ENCODE measurements at regions not wholly inside any gene's neighbourhood (a gene's known extent, or its start where the extent isn't known, plus 50 kb on each side); places are given as distances from the start of the nearest gene placed in this dataset.

DNA sequence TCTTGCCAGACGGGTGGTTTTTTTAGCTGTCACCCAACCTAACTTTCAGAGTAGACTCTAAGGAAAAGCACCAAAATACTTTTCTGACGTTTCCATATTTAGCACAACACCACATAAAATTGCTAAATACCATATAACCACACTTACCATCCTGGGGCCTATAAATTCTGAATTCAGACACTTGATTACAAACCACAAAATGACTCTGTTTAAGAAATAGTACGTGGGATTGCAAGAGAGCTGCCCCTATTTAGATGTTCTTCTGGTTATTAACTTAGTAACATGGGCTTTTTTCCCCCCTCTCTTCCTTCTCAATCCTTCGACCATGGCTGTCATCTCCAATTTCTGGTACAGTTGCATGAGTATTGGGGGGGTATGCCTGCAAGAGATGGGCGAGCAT lies 287.7 kb downstream of the BMP4 start:
- H3K79me2 ChIP-seq (ENCODE audit: insufficient read depth, low read length) = no peaks in the 10 kb centered on the region
- no peak overlapping the region for H3K27ac ChIP-seq (ENCODE audit: low read depth in 1 of 2, low read length in 2 of 2)
- H3K27me3 ChIP-seq (ENCODE audit: control insufficient read depth in 2 of 2, insufficient read depth in 2 of 2, low read length in 2 of 2) = no peaks in the 10 kb centered on the region
- 8% methylated on average over 2 of the region's 5 CpGs for WGBS (ENCODE audit: insufficient coverage)
- no peak overlapping the region for H3K27ac Mint-ChIP-seq
- no peaks in the 10 kb centered on the region for H3K4me1 Mint-ChIP-seq
- H2AFZ ChIP-seq (ENCODE audit: insufficient read depth, low read depth, low read length, poor library complexity, severe bottlenecking) = no peak overlapping the region
- TF ChIP-seq CTCF (IDR thresholded peaks at IDR 0.05) = no peak
- peaks cover 0 to 4% (median 0%) of the 10 kb centered on the region in 3 donors for H3K27me3 Mint-ChIP-seq (ENCODE audit: low read depth in 3 of 3)
- H3K4me2 ChIP-seq (replicated peaks; ENCODE audit: extremely low read depth, low read length, poor library complexity, severe bottlenecking) = no peak overlapping the region
- H3K4me3 Mint-ChIP-seq = no peak overlapping the region
- H3K36me3 ChIP-seq (replicated peaks in 1 of 2; ENCODE audit: control insufficient read depth in 1 of 2, insufficient read depth in 2 of 2, low read length in 2 of 2) = no peaks in the 10 kb centered on the region
- no peak overlapping the region for H3K9ac ChIP-seq (ENCODE audit: insufficient read depth, low read length, poor library complexity, severe bottlenecking)
- no peaks in the 10 kb centered on the region for H3K36me3 Mint-ChIP-seq
- H3K4me1 ChIP-seq (ENCODE audit: control insufficient read depth in 1 of 2, insufficient read depth in 2 of 2, low read length in 2 of 2) = no peaks in the 10 kb centered on the region
- peaks cover 0 to 9% (median 3%) of the 10 kb centered on the region in 7 donors for H3K9me3 Mint-ChIP-seq
- intact Hi-C loops (cut with micrococcal nuclease) = no loop called here
- no peak overlapping the region for H3K4me3 ChIP-seq (replicated peaks in 1 of 3; ENCODE audit: low read depth in 2 of 3, low read length in 3 of 3)
- H4K20me1 ChIP-seq (ENCODE audit: insufficient read depth, low read length) = no peaks in the 10 kb centered on the region
- peaks cover 0 to 3% of the 10 kb centered on the region in 2 donors for H3K9me3 ChIP-seq (replicated peaks in 1 of 2; ENCODE audit: control insufficient read depth in 1 of 2, insufficient read depth in 1 of 2, low read length in 2 of 2)
- DNase-seq = no peak

DNA sequence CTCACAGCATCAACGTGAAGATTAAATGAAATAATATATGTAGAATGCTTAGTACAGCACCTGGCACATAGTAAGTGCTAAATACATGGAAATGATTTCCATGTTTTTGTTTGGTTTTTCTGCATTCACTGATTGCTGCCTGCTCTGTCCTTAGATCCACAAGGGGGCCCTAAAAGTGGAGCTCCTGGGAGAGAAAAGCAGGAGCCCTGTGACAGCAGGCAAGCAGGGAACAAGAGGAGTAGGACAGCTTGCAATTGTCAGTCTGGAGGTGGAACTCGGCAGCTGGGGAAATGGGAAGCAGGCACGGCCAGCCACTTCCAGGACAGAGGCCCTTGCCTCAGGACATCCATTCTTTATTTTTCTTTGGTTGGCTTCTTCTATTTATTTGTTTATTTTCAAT lies 292.9 kb downstream of the BMP4 start:
- Histone ChIP-seq H3K27ac (ENCODE audit: low read depth in 1 of 2, low read length in 2 of 2) (no peak overlapping the region), H3K27me3 (ENCODE audit: control insufficient read depth in 2 of 2, insufficient read depth in 2 of 2, low read length in 2 of 2) (no peaks in the 10 kb centered on the region), H3K9me3 (replicated peaks in 1 of 2; ENCODE audit: control insufficient read depth in 1 of 2, insufficient read depth in 1 of 2, low read length in 2 of 2) (peaks cover 0 to 3% of the 10 kb centered on the region in 2 donors), H3K9ac (ENCODE audit: insufficient read depth, low read length, poor library complexity, severe bottlenecking) (no peak overlapping the region), H3K4me2 (replicated peaks; ENCODE audit: extremely low read depth, low read length, poor library complexity, severe bottlenecking) (no peak overlapping the region), H4K20me1 (ENCODE audit: insufficient read depth, low read length) (no peaks in the 10 kb centered on the region), H3K4me1 (ENCODE audit: control insufficient read depth in 1 of 2, insufficient read depth in 2 of 2, low read length in 2 of 2) (no peaks in the 10 kb centered on the region), H2AFZ (ENCODE audit: insufficient read depth, low read depth, low read length, poor library complexity, severe bottlenecking) (no peak overlapping the region), H3K36me3 (replicated peaks in 1 of 2; ENCODE audit: control insufficient read depth in 1 of 2, insufficient read depth in 2 of 2, low read length in 2 of 2) (no peaks in the 10 kb centered on the region), H3K4me3 (replicated peaks in 1 of 3; ENCODE audit: low read depth in 2 of 3, low read length in 3 of 3) (no peak overlapping the region), H3K79me2 (ENCODE audit: insufficient read depth, low read length) (no peaks in the 10 kb centered on the region)
- 80% methylated on average over 1 of the region's 3 CpGs for whole genome bisulfite sequencing (ENCODE audit: insufficient coverage)
- H3K9me3 Mint-ChIP-seq = peaks cover 0 to 8% (median 3%) of the 10 kb centered on the region in 7 donors
- H3K27ac Mint-ChIP-seq = no peak overlapping the region
- H3K4me1 Mint-ChIP-seq = no peaks in the 10 kb centered on the region
- TF ChIP-seq CTCF (IDR thresholded peaks at IDR 0.05) = no peak
- intact Hi-C loops (cut with micrococcal nuclease) = no loop called here
- H3K36me3 Mint-ChIP-seq = no peaks in the 10 kb centered on the region
- no peak for DNase-seq
- H3K4me3 Mint-ChIP-seq = no peak overlapping the region
- no peaks in the 10 kb centered on the region for H3K27me3 Mint-ChIP-seq (ENCODE audit: low read depth in 3 of 3)

All from CD14-positive monocyte (primary cell).